Mucosa of stomach (tissue), 1 donor: ENCODE measurements at regions not wholly inside any gene's neighbourhood (a gene's known extent, or its start where the extent isn't known, plus 50 kb on each side); places are given as distances from the start of the nearest gene placed in this dataset.
"Not testable (repeated sequence)": the region's sequence is repeated elsewhere in the genome, so short reads cannot be mapped to it uniquely, and the experiment has no call there.

Experiments used
- H3K27me3 ChIP-seq: one replicate; pipeline ENCODE4 v1.7.0; 2013; ENCODE audit warnings: mild to moderate bottlenecking, low read length; ENCODE audit not compliant: control insufficient read depth, insufficient read depth
- H3K36me3 ChIP-seq: one replicate; pipeline ENCODE4 v1.7.0; 2013; ENCODE audit warnings: low read length; ENCODE audit not compliant: control insufficient read depth, insufficient read depth
- H3K4me1 ChIP-seq: one replicate; pipeline ENCODE4 v1.7.0; 2013; ENCODE audit warnings: mild to moderate bottlenecking, low read length; ENCODE audit not compliant: control insufficient read depth, insufficient read depth
- H3K4me3 ChIP-seq: one replicate; pipeline ENCODE4 v1.7.0; 2013; ENCODE audit warnings: low read length
- H3K9ac ChIP-seq: one replicate; pipeline ENCODE4 v1.7.0; 2013; ENCODE audit warnings: mild to moderate bottlenecking, low read length, moderate library complexity
- H3K9me3 ChIP-seq: one replicate; pipeline ENCODE4 v1.7.0; 2013; ENCODE audit warnings: mild to moderate bottlenecking, low read length, moderate library complexity; ENCODE audit not compliant: control insufficient read depth
- donor health status: Pancreatic carcinoma.

GRCh38 chr6:890201-890600, 197.3 kb upstream of the EXOC2 start:
- Histone ChIP-seq H3K9me3 (no peaks in the 10 kb centered on the region), H3K9ac (no peak overlapping the region), H3K36me3 (no peaks in the 10 kb centered on the region), H3K4me3 (no peak overlapping the region), H3K27me3 (no peaks in the 10 kb centered on the region), H3K4me1 (peaks cover 18% of the 10 kb centered on the region)

- H3K9ac ChIP-seq: no peak overlapping the region
- no peak overlapping the region for H3K4me3 ChIP-seq
- H3K9me3 ChIP-seq: no peaks in the 10 kb centered on the region
- H3K27me3 ChIP-seq: no peaks in the 10 kb centered on the region
- H3K4me1 ChIP-seq: peaks cover 39% of the 10 kb centered on the region
- H3K36me3 ChIP-seq: no peaks in the 10 kb centered on the region
These were observed 194.8 kb upstream of the EXOC2 start for GRCh38 chr6:887583-888235.

- peaks cover 34% of the 10 kb centered on the region for H3K4me1 ChIP-seq
- not testable (repeated sequence) for H3K4me3 ChIP-seq, H3K9me3 ChIP-seq, H3K36me3 ChIP-seq, H3K27me3 ChIP-seq, H3K9ac ChIP-seq
These were observed 193.2 kb upstream of the EXOC2 start for GRCh38 chr6:886116-886515.

DNA sequence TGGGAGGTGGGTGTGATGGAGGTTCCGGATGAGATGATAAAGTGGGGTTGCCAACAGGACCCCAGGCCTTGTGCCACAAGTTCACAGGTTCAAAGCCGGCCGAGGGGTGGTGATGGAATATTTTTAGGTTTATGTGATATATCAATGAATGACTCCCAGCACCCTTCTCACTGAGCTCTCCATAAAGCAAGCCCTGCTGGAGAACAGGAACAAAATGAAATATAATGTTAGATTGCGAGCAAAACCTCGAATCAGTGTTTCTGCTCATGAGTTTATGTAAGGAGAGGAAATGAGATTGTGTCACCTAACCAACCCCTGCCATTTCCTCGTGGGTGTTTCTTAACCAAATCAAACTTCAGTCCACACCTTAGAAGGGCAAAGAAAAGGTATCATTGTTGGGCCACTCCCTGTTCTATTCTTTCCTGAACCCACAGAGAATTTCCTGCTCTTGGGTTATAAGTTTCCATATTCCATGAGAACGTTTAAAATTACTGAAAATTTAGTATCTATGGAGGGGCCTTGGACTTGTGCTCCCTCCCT, 192.2 kb upstream of the EXOC2 start:
- Histone ChIP-seq H3K4me1 (peaks cover 33% of the 10 kb centered on the region), H3K9me3 (no peaks in the 10 kb centered on the region), H3K4me3 (peak overlapping the region; percentile 5), H3K9ac (no peak overlapping the region), H3K36me3 (no peaks in the 10 kb centered on the region), H3K27me3 (no peaks in the 10 kb centered on the region)

DNA sequence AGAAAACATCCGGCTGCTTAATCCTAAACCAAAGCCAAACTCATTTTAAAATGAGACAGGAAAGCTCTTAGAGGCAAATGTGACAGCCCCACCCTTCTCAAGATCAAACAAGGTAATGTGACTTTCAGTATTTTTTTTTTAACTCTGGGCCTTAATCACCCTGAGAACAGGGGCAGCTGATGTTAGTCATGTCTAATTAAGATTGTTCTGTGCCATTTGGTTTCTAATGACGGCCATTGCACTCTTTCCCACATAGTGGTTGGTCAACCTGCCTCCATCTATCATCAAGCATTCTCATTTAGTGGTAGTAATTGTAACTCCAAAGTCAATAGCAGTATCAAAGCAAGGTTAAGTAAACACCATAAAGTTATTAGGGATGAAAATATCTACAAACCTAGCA, 191.6 kb upstream of the EXOC2 start:
- Histone ChIP-seq H3K27me3 (no peaks in the 10 kb centered on the region), H3K36me3 (no peaks in the 10 kb centered on the region), H3K4me3 (peak overlapping the region; percentile 5), H3K9me3 (no peaks in the 10 kb centered on the region), H3K4me1 (peaks cover 33% of the 10 kb centered on the region), H3K9ac (peak overlapping the region; percentile 28)

DNA sequence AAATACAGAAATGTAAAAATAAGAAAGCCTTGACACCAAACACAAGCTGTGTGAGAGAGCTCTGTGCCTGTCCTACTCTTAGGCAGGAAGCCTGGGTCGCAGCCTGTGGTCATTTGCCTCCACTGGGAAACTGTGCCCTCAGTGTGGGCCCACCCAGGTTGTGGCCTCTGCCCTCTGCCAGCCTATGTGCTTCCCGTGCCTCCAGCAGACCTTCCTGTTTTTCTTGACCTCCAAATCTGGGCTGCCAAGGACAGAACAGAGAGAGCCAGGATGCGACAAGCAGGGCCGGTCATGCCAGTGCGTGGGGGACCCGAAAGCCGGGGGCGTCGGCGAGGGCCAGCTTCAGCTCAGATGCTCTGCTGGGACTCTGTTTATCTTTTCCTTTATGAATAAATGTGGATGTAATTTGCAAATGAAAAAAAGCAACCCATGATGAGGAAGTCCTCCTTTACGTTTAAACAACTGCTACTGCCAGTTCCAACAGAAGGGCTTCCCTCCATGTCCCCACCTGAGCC, 189.2 kb upstream of the EXOC2 start:
- Histone ChIP-seq H3K36me3 (no peaks in the 10 kb centered on the region), H3K9ac (no peak overlapping the region), H3K4me1 (peaks cover 33% of the 10 kb centered on the region), H3K4me3 (no peak overlapping the region), H3K9me3 (no peaks in the 10 kb centered on the region), H3K27me3 (no peaks in the 10 kb centered on the region)

GRCh38 chr6:878179-878578, 185.2 kb upstream of the EXOC2 start:
- Histone ChIP-seq H3K36me3 (no peaks in the 10 kb centered on the region), H3K9me3 (no peaks in the 10 kb centered on the region), H3K4me1 (peaks cover 24% of the 10 kb centered on the region), H3K4me3 (no peak overlapping the region), H3K9ac (no peak overlapping the region), H3K27me3 (no peaks in the 10 kb centered on the region)

DNA sequence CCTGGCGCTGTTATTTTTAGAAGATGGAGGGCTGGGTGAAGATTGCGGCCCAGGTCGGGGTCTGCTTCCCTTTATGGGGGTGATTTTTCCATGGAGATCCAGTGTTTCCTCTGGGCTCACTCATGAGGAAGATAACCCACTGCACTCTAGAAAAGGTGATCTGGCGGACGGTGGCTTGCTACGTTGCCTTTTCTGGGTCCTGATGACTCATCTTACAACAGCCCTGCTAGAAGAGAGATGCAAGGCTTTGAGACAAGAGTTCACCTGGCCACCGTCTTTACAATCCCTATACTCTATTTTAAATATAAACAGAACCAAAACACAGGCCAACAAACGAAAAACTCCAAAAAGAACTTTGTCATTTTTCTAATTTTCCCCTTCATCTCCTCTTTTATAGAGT, 182.1 kb upstream of the EXOC2 start:
- peaks cover 30% of the 10 kb centered on the region for H3K4me1 ChIP-seq
- H3K9me3 ChIP-seq: no peaks in the 10 kb centered on the region
- H3K27me3 ChIP-seq: no peaks in the 10 kb centered on the region

DNA sequence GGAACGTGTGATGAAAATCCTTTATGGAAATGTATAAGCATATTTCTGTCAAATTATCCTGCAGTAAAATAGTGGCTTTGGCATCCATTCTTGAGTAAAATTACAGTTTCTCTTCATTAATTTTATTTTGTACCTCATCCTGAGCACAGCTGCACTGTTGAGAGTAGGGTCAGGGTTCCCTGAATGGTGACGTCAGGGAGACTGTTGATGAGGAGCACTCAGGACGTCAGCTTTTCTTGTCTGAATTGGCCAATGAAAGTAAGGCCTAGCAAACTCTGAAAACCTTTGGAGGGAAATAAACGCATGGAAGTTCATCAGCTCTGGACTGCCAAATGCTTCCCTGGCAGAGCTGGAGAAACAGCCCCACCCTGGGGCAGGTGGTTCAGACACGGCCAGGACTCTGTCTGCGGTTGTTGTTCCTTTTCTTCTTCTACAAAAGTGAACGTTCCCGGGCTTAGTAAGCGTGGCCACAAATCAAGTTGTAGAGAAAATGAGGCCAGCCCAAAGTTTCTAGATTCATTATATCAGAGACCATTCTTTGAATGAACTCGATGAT, 179.7 kb upstream of the EXOC2 start:
- Histone ChIP-seq H3K36me3 (no peaks in the 10 kb centered on the region), H3K27me3 (no peaks in the 10 kb centered on the region), H3K4me1 (peaks cover 42% of the 10 kb centered on the region), H3K9me3 (no peaks in the 10 kb centered on the region), H3K9ac (no peak overlapping the region), H3K4me3 (no peak overlapping the region)

More for the DNA sequence above, 182.1 kb upstream of the EXOC2 start:
- Histone ChIP-seq H3K4me3 (no peak overlapping the region), H3K36me3 (no peaks in the 10 kb centered on the region), H3K9ac (no peak overlapping the region)

- Histone ChIP-seq H3K4me3 (no peak overlapping the region), H3K36me3 (no peaks in the 10 kb centered on the region), H3K4me1 (peaks cover 45% of the 10 kb centered on the region), H3K27me3 (no peaks in the 10 kb centered on the region), H3K9me3 (no peaks in the 10 kb centered on the region), H3K9ac (no peak overlapping the region)
These were observed 178.6 kb upstream of the EXOC2 start for GRCh38 chr6:871503-871902.

- H3K27me3 ChIP-seq: no peaks in the 10 kb centered on the region
- no peaks in the 10 kb centered on the region for H3K36me3 ChIP-seq
- no peak overlapping the region for H3K4me3 ChIP-seq
- peak overlapping the region; percentile 64 for H3K9ac ChIP-seq
- peaks cover 40% of the 10 kb centered on the region for H3K4me1 ChIP-seq
- H3K9me3 ChIP-seq: no peaks in the 10 kb centered on the region
These were observed 177.2 kb upstream of the EXOC2 start for GRCh38 chr6:870096-870495.

DNA sequence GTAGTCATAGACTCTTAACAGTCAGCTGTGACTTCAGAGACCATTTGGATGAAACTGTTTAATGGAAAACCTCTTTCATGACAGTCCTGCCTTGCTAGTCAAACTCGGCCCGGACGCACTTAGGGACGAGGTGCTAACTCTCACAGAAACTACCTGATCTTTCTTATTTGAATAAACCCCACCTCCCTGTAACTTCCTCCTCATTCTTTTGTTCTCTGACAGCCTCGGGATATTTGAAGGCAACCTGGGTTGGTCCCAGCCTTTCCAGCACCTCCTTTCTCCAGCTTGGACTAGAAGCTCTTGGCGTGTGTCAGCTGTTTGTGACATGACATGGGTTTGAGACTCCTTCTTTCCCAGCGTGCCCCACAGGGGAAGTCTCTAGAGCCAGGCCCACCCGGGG, 175.3 kb upstream of the EXOC2 start:
- Histone ChIP-seq H3K4me1 (peaks cover 51% of the 10 kb centered on the region), H3K4me3 (peak overlapping the region; percentile 23), H3K27me3 (no peaks in the 10 kb centered on the region), H3K36me3 (no peaks in the 10 kb centered on the region), H3K9ac (peak overlapping the region; percentile 64), H3K9me3 (no peaks in the 10 kb centered on the region)
